ENCODE measurements at regions not wholly inside any gene's neighbourhood (a gene's known extent, or its start where the extent isn't known, plus 50 kb on each side); places are given as distances from the start of the nearest gene placed in this dataset.

DNA sequence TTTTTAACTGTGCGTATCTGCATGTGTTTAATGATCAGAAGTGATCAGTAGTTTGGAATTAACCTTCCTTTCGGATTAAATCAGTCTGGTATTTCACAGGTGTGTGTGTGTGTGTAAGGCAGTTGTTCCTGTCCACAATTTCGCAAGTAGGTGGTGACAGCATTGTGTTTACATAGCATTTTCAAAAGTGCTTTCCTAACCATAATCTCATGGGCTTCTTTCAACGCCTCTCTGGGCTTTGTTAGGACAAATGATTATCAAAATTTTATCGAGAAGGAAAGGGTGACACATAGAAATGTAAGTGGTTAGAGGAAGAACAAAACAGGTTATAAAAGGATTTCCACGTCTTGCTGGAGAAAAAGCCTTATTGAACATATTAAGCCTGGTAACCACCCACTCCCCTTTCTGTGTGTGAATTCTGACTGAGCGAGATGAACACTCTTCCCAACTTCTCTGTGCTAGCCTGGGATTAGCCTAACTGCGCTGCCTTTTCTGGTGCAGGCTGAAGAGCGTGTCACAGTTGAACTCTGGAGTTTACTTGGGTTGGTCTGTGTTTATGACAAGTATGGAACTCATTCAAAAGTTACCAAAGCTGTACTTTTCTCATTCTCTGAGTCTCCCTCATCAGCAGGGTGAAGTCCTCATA lies 292.3 kb upstream of the PITRM1 start:
- no peaks in the 10 kb centered on the region for H3K36me3 ChIP-seq (ENCODE audit: low read depth, low read length)
- no peaks in the 10 kb centered on the region for H3K79me2 ChIP-seq (ENCODE audit: low read length)
- peak overlapping the region; percentile 76 for H2AFZ ChIP-seq (ENCODE audit: low read length)
- H3K27me3 ChIP-seq (ENCODE audit: low read length) = no peaks in the 10 kb centered on the region
- DNase-seq (peak; percentile 25), ATAC-seq (no peak; the same call in 1 of the 2 replicates)
- BruUV-seq (replicated peaks) = no TSS peak
- TF ChIP-seq CTCF (conservative IDR thresholded peaks at IDR 0.05; ENCODE audit: low read depth, low read length) (no peak), EZH2phosphoT487 (IDR thresholded peaks at IDR 0.05; ENCODE audit: borderline replicate concordance, low read length) (no peak), EZH2 (IDR thresholded peaks at IDR 0.05; ENCODE audit: low read length, unreplicated experiment) (no peak)
- peak overlapping the region; percentile 89 for H3K27ac ChIP-seq (ENCODE audit: low read length)
- intact Hi-C loops (cut with micrococcal nuclease) = loop anchor here (2.0 to 10.0 kb wide), 8 partner anchors 38 to 1307 kb away; no protein-coding TSS in a partner anchor
- H3K4me3 ChIP-seq (ENCODE audit: low read length) = no peak overlapping the region
- no peaks in the 10 kb centered on the region for H3K9me2 ChIP-seq (replicated peaks; ENCODE audit: low read length)
- CTCF ChIA-PET = interaction anchor here (0.5 kb wide), 1 partner anchor 69 kb away, joined by 4 read pairs; no protein-coding TSS in a partner anchor
- peaks cover 42% of the 10 kb centered on the region for H3K4me1 ChIP-seq (ENCODE audit: insufficient read depth, low read length)
- peak overlapping the region; percentile 69 for H3K4me2 ChIP-seq (ENCODE audit: low read length)
- POLR2A ChIA-PET (ENCODE audit: unreplicated experiment) = interaction anchor here (0.6 to 0.7 kb wide), 4 partner anchors 11 to 311 kb away, joined by 4 to 15 read pairs (median 7); no protein-coding TSS in a partner anchor
- peak overlapping the region; percentile 55 for H3K9ac ChIP-seq (ENCODE audit: low read length)
- H3F3A ChIP-seq (ENCODE audit: low read length, unreplicated experiment) = no peaks in the 10 kb centered on the region
- H3K9me3 ChIP-seq (ENCODE audit: low read length) = no peaks in the 10 kb centered on the region
- no peaks in the 10 kb centered on the region for H4K20me1 ChIP-seq (ENCODE audit: low read length)

DNA sequence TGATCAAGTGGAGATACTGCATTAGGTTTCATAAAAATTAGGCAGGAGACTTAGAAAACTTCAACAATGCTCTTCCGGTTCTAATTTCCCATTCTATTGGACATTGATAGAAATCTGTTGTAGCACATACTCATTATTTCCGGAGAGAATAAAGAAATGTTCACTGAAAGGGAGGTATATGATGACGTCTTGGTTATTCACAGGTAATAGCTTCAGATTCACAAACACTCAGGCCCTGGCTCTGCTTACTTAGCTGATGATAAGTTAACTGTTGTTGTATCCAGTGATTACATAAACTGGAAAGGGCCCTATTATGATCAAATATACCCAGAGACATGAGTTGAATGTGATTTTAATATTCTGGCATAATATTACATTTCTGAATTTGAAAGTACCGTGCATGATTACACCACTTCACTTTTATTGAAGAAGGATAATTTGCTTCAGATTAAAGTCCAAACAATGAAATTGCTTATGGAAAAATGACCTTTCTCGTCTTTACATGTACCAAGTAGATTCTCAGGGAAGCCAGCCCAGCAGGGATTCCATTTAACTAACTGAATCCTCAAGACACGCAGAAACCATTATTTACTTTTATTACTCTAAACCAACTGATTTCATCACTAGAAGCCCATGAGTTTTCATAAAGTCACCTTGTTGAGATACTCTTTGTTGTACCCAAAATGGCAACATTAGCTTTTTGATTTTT lies 288.0 kb upstream of the PITRM1 start:
- Histone ChIP-seq H3K9me3 (ENCODE audit: low read length) (no peaks in the 10 kb centered on the region), H3K27ac (ENCODE audit: low read length) (no peak overlapping the region), H3F3A (ENCODE audit: low read length, unreplicated experiment) (no peaks in the 10 kb centered on the region), H3K4me1 (ENCODE audit: insufficient read depth, low read length) (peaks cover 13% of the 10 kb centered on the region), H3K79me2 (ENCODE audit: low read length) (no peaks in the 10 kb centered on the region), H2AFZ (ENCODE audit: low read length) (no peak overlapping the region), H3K4me2 (ENCODE audit: low read length) (no peak overlapping the region), H4K20me1 (ENCODE audit: low read length) (no peaks in the 10 kb centered on the region), H3K4me3 (ENCODE audit: low read length) (no peak overlapping the region), H3K36me3 (ENCODE audit: low read depth, low read length) (no peaks in the 10 kb centered on the region), H3K9ac (ENCODE audit: low read length) (no peak overlapping the region), H3K9me2 (replicated peaks; ENCODE audit: low read length) (no peaks in the 10 kb centered on the region), H3K27me3 (ENCODE audit: low read length) (no peaks in the 10 kb centered on the region)
- no peak for ATAC-seq
- ChIA-PET CTCF (no interaction called here), POLR2A (ENCODE audit: unreplicated experiment) (no interaction called here)
- no TSS peak for BruUV-seq (replicated peaks)
- no peak for DNase-seq
- intact Hi-C loops (cut with micrococcal nuclease) = loop anchor here (10.0 kb wide), 1 partner anchor 824 kb away; no protein-coding TSS in a partner anchor
- TF ChIP-seq EZH2 (IDR thresholded peaks at IDR 0.05; ENCODE audit: low read length, unreplicated experiment) = no peak
- no peak for TF ChIP-seq EZH2phosphoT487 (IDR thresholded peaks at IDR 0.05; ENCODE audit: borderline replicate concordance, low read length)
- TF ChIP-seq CTCF (conservative IDR thresholded peaks at IDR 0.05; ENCODE audit: low read depth, low read length) = no peak

Measured in PC-3 (cell line).